ENCODE measurements at regions not wholly inside any gene's neighbourhood (a gene's known extent, or its start where the extent isn't known, plus 50 kb on each side); places are given as distances from the start of the nearest gene placed in this dataset. TPM values are rescaled to one million over a fixed set of nuclear protein-coding genes. Genes with fewer than 3 reads are reported as not detected.

DNA sequence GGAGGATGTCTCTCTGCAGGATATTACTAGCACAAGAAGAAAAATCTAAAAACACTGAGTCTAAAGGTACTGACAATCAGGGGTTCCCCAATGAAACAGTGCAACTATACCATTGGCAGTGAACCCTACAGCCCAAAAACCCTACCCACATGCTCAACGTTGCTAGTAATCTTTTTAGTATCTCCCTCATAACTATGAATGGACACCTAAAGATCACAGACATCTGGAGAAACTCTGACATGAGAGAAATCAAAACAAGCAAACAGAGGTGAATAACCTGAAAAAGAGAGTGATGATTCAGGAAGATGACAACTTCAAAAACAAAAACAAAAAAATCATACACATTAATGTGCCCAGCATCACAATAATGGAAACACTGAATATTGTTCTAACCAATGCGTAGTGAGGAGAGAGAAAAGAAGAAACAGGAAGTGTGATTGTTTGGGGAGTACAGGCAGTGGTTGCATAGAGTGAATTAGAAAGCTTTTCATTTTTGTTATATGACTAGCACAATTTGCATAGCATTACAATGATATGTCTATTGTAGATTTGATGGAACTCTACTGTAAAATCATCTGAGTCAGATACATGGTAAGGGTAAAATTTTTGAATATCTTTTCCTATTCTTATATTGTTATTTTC lies 78.9 kb upstream of the FMR1 start:
- DNase-seq (ENCODE audit: low read depth), result no peak

DNA sequence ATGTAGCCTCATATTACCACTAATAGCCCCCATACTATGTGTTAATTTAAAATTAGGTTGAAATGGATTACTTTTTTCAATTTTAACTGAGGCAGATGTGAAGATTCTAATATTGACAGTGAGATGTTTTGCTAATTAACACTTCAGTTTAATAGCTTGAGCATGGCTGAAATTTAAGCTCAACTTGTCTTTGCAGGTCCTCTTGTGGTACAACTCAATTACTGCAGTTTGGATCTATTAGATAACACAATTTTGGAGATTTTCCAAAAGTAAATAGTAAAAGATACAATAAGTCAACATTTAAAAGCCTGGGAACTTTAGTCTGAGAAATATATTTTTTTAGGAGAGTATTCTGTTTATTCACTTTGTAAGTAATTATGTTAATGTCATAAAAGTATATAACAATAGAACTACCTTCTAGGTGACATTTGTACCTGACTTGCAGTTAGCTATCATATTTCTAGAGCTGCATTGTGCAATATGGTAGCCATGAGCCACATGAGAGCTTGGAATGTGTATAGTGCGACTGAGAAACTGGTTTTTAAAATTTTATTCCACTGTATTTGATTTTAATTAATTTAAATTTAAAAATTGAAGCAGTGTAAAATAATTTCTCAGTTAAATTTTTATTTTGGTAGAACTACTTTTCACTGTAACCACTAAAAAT lies 73.1 kb upstream of the FMR1 start:
- DNase-seq (ENCODE audit: low read depth), result no peak

DNA sequence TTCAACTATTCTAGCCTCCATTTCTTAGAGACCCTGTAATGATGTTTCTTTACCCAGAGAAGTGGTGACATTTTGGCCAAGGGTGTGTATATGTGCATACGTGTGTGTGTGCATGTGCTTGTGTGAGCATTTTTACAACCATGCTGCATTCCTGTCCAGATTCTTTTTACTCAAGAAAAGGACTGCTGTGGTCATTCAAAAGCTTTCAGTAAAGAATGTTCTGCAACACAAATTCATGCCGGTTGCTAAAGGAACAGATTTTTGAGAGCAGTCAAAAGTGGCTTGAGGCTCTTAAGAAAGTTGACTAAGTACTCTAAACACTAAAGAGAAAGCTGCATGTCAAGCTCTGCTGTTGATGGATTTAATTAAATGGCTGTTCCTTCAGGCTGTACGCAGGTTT lies 65.0 kb upstream of the FMR1 start:
- DNase-seq (ENCODE audit: low read depth), result no peak

DNA sequence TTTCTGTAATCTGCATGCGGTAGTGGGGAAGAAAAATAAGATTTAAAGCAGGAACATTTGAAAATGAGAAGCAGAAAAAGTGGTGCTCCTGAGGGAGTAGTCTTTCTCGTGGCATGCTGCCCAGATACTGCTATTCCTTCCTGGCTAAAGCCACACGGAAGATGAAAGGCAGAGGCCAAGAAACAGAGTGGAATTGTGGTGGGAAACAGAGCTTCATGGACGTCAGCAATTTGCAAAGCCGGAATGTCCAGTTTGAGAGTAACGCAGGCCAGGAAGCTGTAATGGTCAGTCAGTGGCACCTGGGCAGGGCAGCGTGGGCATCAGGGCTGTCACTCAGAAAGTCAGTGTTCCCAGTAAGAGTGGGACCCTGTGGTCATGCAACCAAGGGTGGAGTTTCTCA lies 63.7 kb upstream of the FMR1 start:
- DNase-seq (ENCODE audit: low read depth), result no peak

DNA sequence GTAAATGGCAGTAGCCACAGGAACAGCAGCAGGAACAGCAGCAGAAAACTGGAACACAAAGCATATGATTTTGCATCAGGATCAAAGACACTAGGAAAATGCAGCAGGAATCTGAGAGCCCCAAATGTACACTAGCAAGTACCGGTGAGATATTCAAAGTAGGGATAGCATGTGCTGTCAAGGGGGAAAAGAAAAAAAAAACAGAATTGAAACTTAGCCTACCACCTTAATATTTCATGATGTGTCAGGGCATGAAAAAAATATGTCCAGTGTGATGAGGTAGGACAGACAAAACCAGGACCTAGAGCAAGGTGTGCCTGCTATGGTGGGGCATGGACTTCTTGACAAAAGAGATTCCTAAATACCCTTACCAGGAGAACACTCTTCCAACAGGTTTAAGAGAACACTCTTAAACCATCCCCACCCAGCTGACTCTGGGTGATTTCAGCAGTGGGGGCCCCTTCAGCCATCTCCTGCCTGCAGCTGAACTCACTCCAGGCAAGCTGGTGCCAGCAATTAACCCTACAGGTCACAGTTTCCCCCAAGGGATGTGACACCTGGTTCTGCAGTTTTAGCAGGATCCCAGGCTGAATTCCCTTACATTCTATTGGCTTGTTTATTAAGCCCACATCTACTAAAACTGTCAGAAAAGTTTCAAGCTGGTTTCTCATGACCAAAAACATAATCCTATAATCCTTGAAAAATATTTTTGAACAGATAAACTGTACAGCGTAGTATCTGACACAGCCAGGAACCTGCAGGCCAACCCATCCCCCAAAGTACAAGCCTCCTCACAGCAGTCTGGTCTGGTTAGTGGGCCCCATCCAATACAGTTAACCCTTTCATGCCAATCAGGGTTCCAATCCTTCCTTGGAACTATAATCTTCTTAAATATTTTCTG lies 62.9 kb upstream of the FMR1 start:
- no peak for DNase-seq (ENCODE audit: low read depth)

DNA sequence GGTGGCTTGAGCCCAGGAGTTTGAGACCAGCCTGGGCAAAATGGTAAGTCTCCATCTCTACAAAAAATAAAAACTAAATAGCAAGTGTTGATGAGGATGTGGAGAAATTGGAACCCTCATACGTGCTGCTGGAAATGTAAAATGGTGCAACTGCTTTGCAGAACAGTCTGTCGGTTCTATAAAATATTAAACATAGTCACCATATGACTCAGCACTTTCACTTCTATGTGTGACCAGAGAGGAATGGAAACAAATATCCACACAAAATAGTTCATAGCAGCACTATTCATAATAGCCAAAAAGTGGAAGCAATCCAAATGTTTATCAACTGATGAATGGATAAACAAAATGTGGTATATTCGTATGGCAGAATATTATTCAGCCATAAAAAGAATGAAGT lies 60.8 kb upstream of the FMR1 start:
- DNase-seq (ENCODE audit: low read depth), result no peak

DNA sequence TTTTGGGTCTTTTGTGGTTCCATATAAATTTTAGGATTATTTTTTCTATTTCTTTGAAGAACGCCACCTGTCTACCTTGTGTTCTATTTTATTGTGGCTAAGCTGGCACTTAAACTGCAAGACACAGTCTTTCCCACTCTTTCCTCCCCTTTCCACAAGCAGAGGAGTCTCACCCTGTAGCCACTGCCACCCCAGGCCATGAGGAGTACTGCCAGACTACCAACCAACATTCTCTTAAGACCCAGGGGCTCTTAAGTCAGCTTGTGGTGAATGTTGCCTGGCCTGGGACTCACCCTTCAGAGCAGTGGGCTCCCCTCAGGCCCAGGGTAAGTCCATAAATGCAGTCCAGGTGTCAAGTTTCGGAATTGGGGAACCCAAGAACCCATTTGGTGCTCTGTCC lies 58.0 kb upstream of the FMR1 start:
- DNase-seq (ENCODE audit: low read depth), result no peak

DNA sequence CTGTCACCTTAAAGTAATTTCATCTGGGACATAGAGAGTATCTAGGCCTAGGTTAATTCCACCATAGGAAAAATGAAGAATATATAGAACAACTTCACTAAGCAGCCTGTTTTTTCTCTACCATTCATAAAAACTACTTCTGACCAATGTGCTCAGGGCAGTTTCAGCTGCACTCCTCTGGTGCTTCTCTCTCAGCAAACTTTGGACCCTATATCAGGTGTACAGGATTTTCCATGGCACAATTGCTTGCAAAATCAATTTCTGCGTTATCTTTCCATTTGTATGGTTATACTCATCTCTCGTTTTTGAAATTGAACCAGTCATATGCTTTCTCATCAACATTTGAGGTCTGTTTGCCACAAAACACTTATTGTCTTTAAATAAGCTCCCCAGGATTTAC lies 52.1 kb upstream of the FMR1 start:
- DNase-seq (ENCODE audit: low read depth), result no peak

Small RNA genes lying in the stretch of these regions (small RNA-seq; reads per million reads assigned to genes)
- not detected for gene AC016925.1
- gene AC016925.2, result not detected
- gene AL009048.1, result not detected
- gene AL096861.1, result not detected
- not detected for gene RNU6-382P

All from HT1080 (cell line).